DOHH2 (cell line): ENCODE measurements at regions not wholly inside any gene's neighbourhood (a gene's known extent, or its start where the extent isn't known, plus 50 kb on each side); places are given as distances from the start of the nearest gene placed in this dataset.

Experiments used
- CTCF ChIP-seq: fragments of 200-600 bp; sonication (generic); IDR thresholded peaks from one replicate; pipeline ENCODE4 v1.5.1; 2014; ENCODE audit warnings: antibody characterized with exemption, mild to moderate bottlenecking, low read depth, low read length; ENCODE audit not compliant: poor library complexity, severe bottlenecking
- EZH2phosphoT487 ChIP-seq: fragments of 200-600 bp; sonication (generic); IDR thresholded peaks from 2 replicates; pipeline ENCODE4 v1.6.1; 2017; ENCODE audit warnings: borderline replicate concordance, mild to moderate bottlenecking, antibody characterized with exemption, low read length, moderate library complexity, mixed read lengths

- TF ChIP-seq CTCF (no peak), EZH2phosphoT487 (no peak)
Measured at GRCh38 chr21:16891821-16892220, 621.0 kb upstream of the CXADR start.
